Choroid plexus epithelial cell (primary cell): ENCODE measurements at regions not wholly inside any gene's neighbourhood (a gene's known extent, or its start where the extent isn't known, plus 50 kb on each side); places are given as distances from the start of the nearest gene placed in this dataset.

Source experiments
- DNase-seq: peaks from one replicate; pipeline ENCODE4 v3.0.0-alpha.2; 2010; ENCODE audit warnings: low read depth
- H3K4me3 ChIP-seq: 2 replicates; pipeline ENCODE4 v1.5.1; 2011; ENCODE audit warnings: low read depth, mild to moderate bottlenecking, control low read depth, low read length, moderate library complexity
- TF ChIP-seq, protein P1 (sequence below): conservative IDR thresholded peaks from 2 replicates; pipeline ENCODE4 v1.5.1; 2011; ENCODE audit warnings: low read depth, mild to moderate bottlenecking, control low read depth, inconsistent platforms, low read length, moderate library complexity

DNA sequence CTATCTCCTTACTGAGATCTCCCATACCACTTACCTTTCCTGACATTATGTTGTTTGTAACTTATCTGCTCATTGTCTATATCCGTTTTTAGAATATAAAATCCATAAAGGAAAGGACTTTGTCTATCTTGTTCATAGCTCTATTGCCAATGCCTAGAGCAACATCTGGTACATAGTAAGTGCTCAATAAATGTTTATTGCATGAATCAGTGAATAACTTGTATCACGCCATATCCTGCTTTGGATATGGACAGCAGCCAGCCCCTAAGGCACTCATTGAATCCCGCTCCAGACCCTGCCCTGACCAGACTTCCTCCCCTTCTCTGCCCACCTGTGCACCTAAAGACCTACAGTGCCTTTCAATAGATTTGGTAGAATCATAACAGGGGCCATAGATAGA is 298.1 kb upstream of the PLXNA2 start:
- H3K4me3 ChIP-seq: no peak overlapping the region
- TF ChIP-seq, protein P1, sequence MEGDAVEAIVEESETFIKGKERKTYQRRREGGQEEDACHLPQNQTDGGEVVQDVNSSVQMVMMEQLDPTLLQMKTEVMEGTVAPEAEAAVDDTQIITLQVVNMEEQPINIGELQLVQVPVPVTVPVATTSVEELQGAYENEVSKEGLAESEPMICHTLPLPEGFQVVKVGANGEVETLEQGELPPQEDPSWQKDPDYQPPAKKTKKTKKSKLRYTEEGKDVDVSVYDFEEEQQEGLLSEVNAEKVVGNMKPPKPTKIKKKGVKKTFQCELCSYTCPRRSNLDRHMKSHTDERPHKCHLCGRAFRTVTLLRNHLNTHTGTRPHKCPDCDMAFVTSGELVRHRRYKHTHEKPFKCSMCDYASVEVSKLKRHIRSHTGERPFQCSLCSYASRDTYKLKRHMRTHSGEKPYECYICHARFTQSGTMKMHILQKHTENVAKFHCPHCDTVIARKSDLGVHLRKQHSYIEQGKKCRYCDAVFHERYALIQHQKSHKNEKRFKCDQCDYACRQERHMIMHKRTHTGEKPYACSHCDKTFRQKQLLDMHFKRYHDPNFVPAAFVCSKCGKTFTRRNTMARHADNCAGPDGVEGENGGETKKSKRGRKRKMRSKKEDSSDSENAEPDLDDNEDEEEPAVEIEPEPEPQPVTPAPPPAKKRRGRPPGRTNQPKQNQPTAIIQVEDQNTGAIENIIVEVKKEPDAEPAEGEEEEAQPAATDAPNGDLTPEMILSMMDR: no peak
- no peak for DNase-seq

GRCh38 chr1:208544053-208544452 is 299.9 kb upstream of the PLXNA2 start:
- DNase-seq: no peak
- no peak overlapping the region for H3K4me3 ChIP-seq
- TF ChIP-seq, protein P1: no peak

- TF ChIP-seq, protein P1: no peak
- H3K4me3 ChIP-seq: no peak overlapping the region
- no peak for DNase-seq
Measured at GRCh38 chr1:208544794-208545193, 300.6 kb upstream of the PLXNA2 start.

GRCh38 chr1:208551024-208551423 is 306.8 kb upstream of the PLXNA2 start:
- TF ChIP-seq, protein P1: no peak
- no peak for DNase-seq
- no peak overlapping the region for H3K4me3 ChIP-seq

DNA sequence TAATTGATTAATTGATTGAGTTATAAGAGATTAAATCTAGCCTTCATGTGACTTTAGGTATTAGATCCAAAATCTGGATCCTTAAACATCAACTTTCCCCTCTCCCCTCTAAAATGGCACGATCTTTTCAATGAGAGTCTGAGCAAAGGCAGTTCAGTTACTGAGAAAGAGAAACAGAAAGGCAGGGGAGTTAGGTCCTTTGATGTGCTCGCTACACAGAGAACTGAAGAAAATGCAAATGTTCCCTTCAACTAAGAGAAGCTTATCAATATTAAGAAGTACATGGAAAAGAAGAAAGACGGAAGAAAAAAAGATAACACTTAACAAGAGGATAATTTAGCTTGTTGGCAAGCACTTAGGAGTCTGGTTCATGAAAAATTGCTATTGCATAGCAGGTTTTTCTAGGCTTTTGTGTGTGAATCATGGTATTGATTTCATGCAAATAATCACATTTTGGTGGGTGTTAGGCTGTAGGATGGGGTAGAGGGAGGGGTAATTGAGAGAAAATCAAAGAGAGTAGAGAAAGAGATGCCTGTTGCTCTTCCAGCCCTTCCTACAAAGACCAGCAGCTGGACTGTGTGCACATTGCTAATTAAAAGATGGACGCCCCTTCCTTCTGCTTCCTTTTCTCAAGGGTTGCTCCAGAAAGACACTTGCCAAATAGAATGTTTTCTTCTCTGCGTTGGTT is 307.6 kb upstream of the PLXNA2 start:
- TF ChIP-seq, protein P1: no peak
- no peak for DNase-seq
- H3K4me3 ChIP-seq: no peak overlapping the region

- H3K4me3 ChIP-seq: no peak overlapping the region
- DNase-seq: no peak
- TF ChIP-seq, protein P1: no peak
Measured at GRCh38 chr1:208552928-208553327, 308.7 kb upstream of the PLXNA2 start.

GRCh38 chr1:208556461-208556860 is 312.3 kb upstream of the PLXNA2 start:
- H3K4me3 ChIP-seq: no peak overlapping the region
- TF ChIP-seq, protein P1: no peak
- no peak for DNase-seq
